ENCODE measurements at regions not wholly inside any gene's neighbourhood (a gene's known extent, or its start where the extent isn't known, plus 50 kb on each side); places are given as distances from the start of the nearest gene placed in this dataset.
"Not testable (repeated sequence)": the region's sequence is repeated elsewhere in the genome, so short reads cannot be mapped to it uniquely, and the experiment has no call there.

GRCh38 chr13:112176141-112177119 lies 109.5 kb downstream of the SOX1 start:
- H3K27me3 Mint-ChIP-seq, H3K27ac Mint-ChIP-seq, H3K36me3 Mint-ChIP-seq, CTCF ChIA-PET, DNase-seq, H3K4me3 Mint-ChIP-seq, H3K4me1 Mint-ChIP-seq: not testable (repeated sequence)
- peaks cover 14% of the 10 kb centered on the region for H3K9me3 Mint-ChIP-seq

- H3K36me3 Mint-ChIP-seq: no peaks in the 10 kb centered on the region
- no peak for DNase-seq
Observed at GRCh38 chr13:112177450-112178288, 110.7 kb downstream of the SOX1 start.

DNA sequence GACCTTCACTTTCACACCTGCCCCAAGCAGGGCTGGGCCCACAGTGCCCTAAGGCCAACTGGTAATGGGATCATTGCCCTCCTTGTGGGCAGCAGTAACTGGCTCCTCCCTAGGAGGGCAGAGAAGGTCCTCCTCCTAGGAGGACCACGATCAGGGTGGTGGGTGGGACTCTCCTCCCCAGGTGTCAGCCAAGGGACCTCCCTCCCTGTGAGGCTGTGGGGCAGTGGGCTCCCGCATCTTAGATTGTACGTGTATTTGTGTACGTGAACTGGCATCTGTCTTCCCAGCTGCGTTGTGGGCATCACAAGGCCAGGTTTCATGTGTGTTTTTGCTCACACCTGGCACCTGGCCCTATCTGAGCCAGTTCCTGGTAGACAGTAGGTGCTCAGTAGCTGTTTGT lies 111.8 kb downstream of the SOX1 start:
- H3K27ac Mint-ChIP-seq: no peak overlapping the region
- no peaks in the 10 kb centered on the region for H3K36me3 Mint-ChIP-seq
- CTCF ChIA-PET: no interaction called here
- no peak for DNase-seq
- H3K4me3 Mint-ChIP-seq: no peak overlapping the region
- H3K4me1 Mint-ChIP-seq: peaks cover 2% of the 10 kb centered on the region
- H3K9me3 Mint-ChIP-seq: peaks cover 13% of the 10 kb centered on the region
- no peaks in the 10 kb centered on the region for H3K27me3 Mint-ChIP-seq

More at GRCh38 chr13:112177450-112178288, 110.7 kb downstream of the SOX1 start:
- Mint-ChIP-seq H3K27ac (no peak overlapping the region), H3K4me1 (peaks cover 2% of the 10 kb centered on the region), H3K4me3 (no peak overlapping the region), H3K9me3 (peaks cover 14% of the 10 kb centered on the region), H3K27me3 (no peaks in the 10 kb centered on the region)
- CTCF ChIA-PET: no interaction called here

DNA sequence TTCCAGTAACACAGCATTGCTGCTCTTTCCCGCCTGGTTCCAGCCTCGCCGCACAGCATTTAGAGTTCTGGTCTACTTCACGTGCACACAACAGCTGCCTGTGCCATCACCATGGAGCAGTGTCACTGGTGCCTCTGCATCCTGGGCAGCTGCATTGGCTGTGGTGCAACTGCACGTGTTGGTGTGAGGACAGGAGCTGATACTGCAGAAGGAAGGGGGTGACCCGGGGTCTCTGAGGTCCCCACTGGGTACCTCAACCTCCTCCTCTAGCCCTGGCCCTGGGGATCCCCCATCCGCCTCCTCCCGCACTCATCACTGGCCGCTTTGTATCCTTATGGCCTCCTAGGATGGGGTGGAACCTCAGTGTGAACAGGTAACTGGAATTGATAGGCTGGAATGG lies 112.5 kb downstream of the SOX1 start:
- H3K4me3 Mint-ChIP-seq: no peak overlapping the region
- peaks cover 7% of the 10 kb centered on the region for H3K9me3 Mint-ChIP-seq
- H3K27ac Mint-ChIP-seq: no peak overlapping the region
- H3K27me3 Mint-ChIP-seq: no peaks in the 10 kb centered on the region
- H3K36me3 Mint-ChIP-seq: no peaks in the 10 kb centered on the region
- CTCF ChIA-PET: no interaction called here
- peaks cover 2% of the 10 kb centered on the region for H3K4me1 Mint-ChIP-seq
- DNase-seq: no peak

DNA sequence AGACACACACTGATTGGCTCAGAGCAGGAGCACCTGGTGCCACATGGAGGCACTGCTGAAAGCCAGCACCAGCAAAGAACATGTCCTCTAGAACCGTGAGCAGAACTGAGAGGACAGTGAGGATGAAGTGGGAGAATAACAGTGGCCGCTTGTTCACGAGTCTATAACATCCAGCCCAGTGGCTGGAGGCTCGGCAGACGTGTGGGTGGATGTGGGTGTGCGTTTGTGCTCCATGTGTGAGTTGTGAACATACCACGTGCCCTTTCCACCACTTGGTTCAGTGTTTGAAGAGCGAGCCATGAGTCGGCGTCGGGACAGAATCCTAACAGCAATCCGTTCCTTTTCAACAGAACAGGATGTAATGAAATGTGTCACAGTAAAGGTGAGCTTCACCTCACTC lies 113.0 kb downstream of the SOX1 start:
- CTCF ChIA-PET: no interaction called here
- no peak for DNase-seq
- Mint-ChIP-seq H3K9me3 (peaks cover 2% of the 10 kb centered on the region), H3K27me3 (no peaks in the 10 kb centered on the region), H3K4me3 (no peak overlapping the region), H3K4me1 (peaks cover 1% of the 10 kb centered on the region), H3K27ac (no peak overlapping the region), H3K36me3 (no peaks in the 10 kb centered on the region)

- H3K4me3 Mint-ChIP-seq: no peak overlapping the region
- CTCF ChIA-PET: no interaction called here
- H3K9me3 Mint-ChIP-seq: no peaks in the 10 kb centered on the region
- no peaks in the 10 kb centered on the region for H3K36me3 Mint-ChIP-seq
- no peaks in the 10 kb centered on the region for H3K27me3 Mint-ChIP-seq
- H3K27ac Mint-ChIP-seq: no peak overlapping the region
- DNase-seq: no peak
- no peaks in the 10 kb centered on the region for H3K4me1 Mint-ChIP-seq
Observed at GRCh38 chr13:112181336-112182067, 114.6 kb downstream of the SOX1 start.

GRCh38 chr13:112182251-112182650 lies 115.3 kb downstream of the SOX1 start:
- Mint-ChIP-seq H3K36me3 (no peaks in the 10 kb centered on the region), H3K4me3 (no peak overlapping the region), H3K27ac (no peak overlapping the region), H3K27me3 (no peaks in the 10 kb centered on the region), H3K4me1 (no peaks in the 10 kb centered on the region), H3K9me3 (no peaks in the 10 kb centered on the region)
- CTCF ChIA-PET: no interaction called here
- DNase-seq: no peak

- Mint-ChIP-seq H3K9me3 (no peaks in the 10 kb centered on the region), H3K4me3 (no peak overlapping the region), H3K36me3 (no peaks in the 10 kb centered on the region), H3K4me1 (no peaks in the 10 kb centered on the region), H3K27ac (no peak overlapping the region), H3K27me3 (no peaks in the 10 kb centered on the region)
- DNase-seq: no peak
- CTCF ChIA-PET: no interaction called here
Observed at GRCh38 chr13:112182846-112183531, 116.0 kb downstream of the SOX1 start.

DNA sequence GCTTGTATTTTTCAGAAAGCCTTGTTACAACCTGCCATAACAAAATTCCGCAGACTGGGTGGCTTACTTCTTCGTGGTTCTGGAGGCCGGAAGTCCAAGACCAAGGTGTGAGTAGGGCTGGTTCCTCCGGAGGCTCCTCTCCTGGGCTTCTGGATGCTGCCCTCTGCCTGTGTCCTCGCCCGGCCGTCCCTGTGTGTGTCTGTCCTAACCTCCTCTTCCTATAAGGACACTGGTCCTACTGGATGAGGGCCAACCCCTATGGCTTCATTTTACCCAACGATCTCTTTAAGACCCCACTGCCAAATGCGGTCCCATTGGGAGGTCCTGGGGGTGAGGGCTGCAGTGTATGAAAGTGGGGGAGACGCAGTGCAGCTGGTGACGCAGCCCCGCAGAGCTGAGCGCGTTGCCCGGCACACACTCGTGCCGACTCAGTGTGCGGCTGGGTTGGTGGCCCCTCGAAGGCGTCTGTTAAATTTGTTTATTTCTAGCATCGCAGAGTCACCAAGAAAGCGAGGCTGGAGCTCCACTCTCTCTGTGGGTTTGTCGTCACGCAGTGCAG lies 116.7 kb downstream of the SOX1 start:
- H3K4me3 Mint-ChIP-seq: no peak overlapping the region
- H3K9me3 Mint-ChIP-seq: no peaks in the 10 kb centered on the region
- no peak overlapping the region for H3K27ac Mint-ChIP-seq
- no peaks in the 10 kb centered on the region for H3K4me1 Mint-ChIP-seq
- DNase-seq: no peak
- CTCF ChIA-PET: no interaction called here
- no peaks in the 10 kb centered on the region for H3K27me3 Mint-ChIP-seq
- no peaks in the 10 kb centered on the region for H3K36me3 Mint-ChIP-seq

DNA sequence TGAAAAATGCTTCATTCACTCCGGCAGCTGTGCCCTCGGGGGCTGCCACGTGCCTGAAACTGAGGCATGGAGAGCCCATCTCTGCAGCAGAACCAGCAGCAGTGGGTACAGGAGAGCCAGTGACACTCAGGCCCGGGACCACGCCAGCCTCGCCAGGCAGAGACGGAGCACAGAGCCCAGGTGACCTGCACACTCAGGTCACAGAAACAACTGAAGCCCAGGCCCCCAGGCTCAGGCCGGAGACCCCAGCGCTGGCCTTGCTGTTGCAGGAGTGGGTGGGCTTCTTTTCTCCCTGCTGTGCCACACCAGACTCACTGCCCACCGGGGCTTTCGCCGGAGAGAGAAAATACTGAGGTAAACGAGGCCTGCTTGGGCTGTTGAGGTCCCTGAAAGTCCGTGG lies 117.3 kb downstream of the SOX1 start:
- no peak overlapping the region for H3K4me3 Mint-ChIP-seq
- no peaks in the 10 kb centered on the region for H3K4me1 Mint-ChIP-seq
- H3K27me3 Mint-ChIP-seq: no peaks in the 10 kb centered on the region
- H3K27ac Mint-ChIP-seq: no peak overlapping the region
- H3K9me3 Mint-ChIP-seq: no peaks in the 10 kb centered on the region
- no peaks in the 10 kb centered on the region for H3K36me3 Mint-ChIP-seq
- CTCF ChIA-PET: no interaction called here
- DNase-seq: no peak

DNA sequence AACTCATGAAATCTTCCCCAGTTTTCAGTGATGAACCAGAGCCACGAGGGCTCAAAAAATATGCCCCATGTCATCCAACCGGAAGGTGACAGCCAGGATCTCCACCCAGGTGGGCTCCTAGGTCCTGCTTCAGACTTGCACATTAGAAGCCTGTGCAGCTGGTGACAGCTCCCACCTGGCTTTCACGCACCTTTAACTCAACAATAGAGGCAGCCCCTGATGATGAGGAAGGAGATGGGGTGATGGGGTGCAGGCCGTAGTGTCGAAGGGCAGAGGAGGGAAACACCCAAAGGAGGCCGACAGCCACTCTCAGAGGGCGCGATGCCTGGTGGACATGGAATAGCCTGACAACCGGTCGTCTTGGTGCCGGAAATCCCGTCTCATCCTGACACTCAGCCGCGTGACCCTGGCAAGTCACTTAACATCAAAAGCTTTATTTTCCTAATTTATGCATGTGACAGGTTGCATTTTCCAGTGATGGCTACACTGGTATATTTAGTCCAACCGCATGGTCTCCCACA lies 118.0 kb downstream of the SOX1 start:
- H3K27me3 Mint-ChIP-seq: no peaks in the 10 kb centered on the region
- H3K27ac Mint-ChIP-seq: no peak overlapping the region
- no peak overlapping the region for H3K4me3 Mint-ChIP-seq
- H3K36me3 Mint-ChIP-seq: no peaks in the 10 kb centered on the region
- no peaks in the 10 kb centered on the region for H3K4me1 Mint-ChIP-seq
- H3K9me3 Mint-ChIP-seq: no peaks in the 10 kb centered on the region
- no peak for DNase-seq
- CTCF ChIA-PET: no interaction called here

GRCh38 chr13:112185466-112185865 lies 118.5 kb downstream of the SOX1 start:
- no peak for DNase-seq
- no peak overlapping the region for H3K4me3 Mint-ChIP-seq
- no peaks in the 10 kb centered on the region for H3K36me3 Mint-ChIP-seq
- H3K4me1 Mint-ChIP-seq: no peaks in the 10 kb centered on the region
- H3K27ac Mint-ChIP-seq: no peak overlapping the region
- no peaks in the 10 kb centered on the region for H3K27me3 Mint-ChIP-seq
- CTCF ChIA-PET: no interaction called here
- no peaks in the 10 kb centered on the region for H3K9me3 Mint-ChIP-seq

GRCh38 chr13:112186091-112186490 lies 119.1 kb downstream of the SOX1 start:
- Mint-ChIP-seq H3K27ac (no peak overlapping the region), H3K4me3 (no peak overlapping the region), H3K4me1 (no peaks in the 10 kb centered on the region), H3K27me3 (no peaks in the 10 kb centered on the region), H3K9me3 (no peaks in the 10 kb centered on the region), H3K36me3 (no peaks in the 10 kb centered on the region)
- CTCF ChIA-PET: no interaction called here
- DNase-seq: no peak

Measured in activated naive CD4-positive, alpha-beta T cell treated with anti-CD3 and anti-CD28 coated beads, Interleukin-2, amount 10 ng/mL, durations not matched to agents 7 days and 5 days (primary cell).